ENCODE measurements at regions not wholly inside any gene's neighbourhood (a gene's known extent, or its start where the extent isn't known, plus 50 kb on each side); places are given as distances from the start of the nearest gene placed in this dataset.

DNA sequence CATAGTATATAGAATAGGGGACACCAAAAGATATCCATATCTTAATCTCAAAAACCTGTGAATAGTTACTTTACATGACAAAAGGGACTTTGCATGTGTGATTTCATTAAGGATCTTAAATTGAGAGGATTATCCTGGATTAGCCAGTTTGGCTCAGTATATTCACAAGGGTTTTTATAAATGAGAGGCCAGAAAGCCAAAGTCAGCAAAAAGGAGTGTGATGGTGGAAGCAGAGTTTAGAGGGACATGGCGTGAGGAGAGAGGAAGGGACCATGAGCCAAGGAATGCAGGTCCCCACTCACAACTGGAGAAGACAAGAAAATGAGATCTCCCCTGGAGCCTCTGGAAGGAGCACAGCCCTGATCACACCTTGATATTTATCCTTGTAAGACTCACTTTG lies 648.5 kb upstream of the LCORL start:
- ChIA-PET RAD21 (ENCODE audit: unreplicated experiment) (no interaction called here), POLR2A (no interaction called here), CTCF (no interaction called here), SMC1A (ENCODE audit: uncharacterized antibody, unreplicated experiment) (no interaction called here)
- intact Hi-C loops (cut with micrococcal nuclease; ENCODE audit: unreplicated experiment) (no loop called here), in situ Hi-C loops (cut with MboI) (no loop called here)
- Histone ChIP-seq H4K20me1 (ENCODE audit: control insufficient read depth, insufficient read depth) (no peaks in the 10 kb centered on the region), H3K4me1 (ENCODE audit: control insufficient read depth, insufficient read depth, low read length) (no peaks in the 10 kb centered on the region), H3K9ac (ENCODE audit: control insufficient read depth, insufficient read depth, low read length) (no peak overlapping the region), H3K4me2 (ENCODE audit: control insufficient read depth, insufficient read depth) (no peak overlapping the region), H3K4me3 (no peak overlapping the region), H3K27ac (ENCODE audit: control insufficient read depth, insufficient read depth) (no peak overlapping the region), H3K9me3 (replicated peaks; ENCODE audit: control insufficient read depth, insufficient read depth, low read length) (no peaks in the 10 kb centered on the region), H2AFZ (ENCODE audit: control insufficient read depth, low read depth, low read length) (no peak overlapping the region), H3K36me3 (ENCODE audit: control insufficient read depth in 2 of 2, insufficient read depth in 2 of 2, low read length in 1 of 2) (no peaks in the 10 kb centered on the region), H3K79me2 (ENCODE audit: control insufficient read depth, insufficient read depth, low read length) (no peaks in the 10 kb centered on the region), H3K27me3 (replicated peaks in 1 of 2; ENCODE audit: control insufficient read depth in 2 of 2, insufficient read depth in 2 of 2, low read length in 1 of 2) (no peaks in the 10 kb centered on the region)
- ATAC-seq (no peak), DNase-seq (ENCODE audit: low read depth, low spot score) (no peak), FAIRE-seq (no peak)
- no TSS peak for BruUV-seq (replicated peaks)
- 0% methylated on average over 1 of the region's 1 CpG for WGBS (ENCODE audit: insufficient coverage, insufficient replicate concordance, low lambda C conversion rate, missing lambda C conversion rate)
- no peak for TF ChIP-seq CEBPB (IDR thresholded peaks at IDR 0.05; ENCODE audit: borderline replicate concordance in 1 of 2, low read depth in 2 of 2, low read length in 2 of 2)
- TF ChIP-seq SREBF2 (IDR thresholded peaks at IDR 0.05; ENCODE audit: low read length), result no peak
- TF ChIP-seq, protein P1, sequence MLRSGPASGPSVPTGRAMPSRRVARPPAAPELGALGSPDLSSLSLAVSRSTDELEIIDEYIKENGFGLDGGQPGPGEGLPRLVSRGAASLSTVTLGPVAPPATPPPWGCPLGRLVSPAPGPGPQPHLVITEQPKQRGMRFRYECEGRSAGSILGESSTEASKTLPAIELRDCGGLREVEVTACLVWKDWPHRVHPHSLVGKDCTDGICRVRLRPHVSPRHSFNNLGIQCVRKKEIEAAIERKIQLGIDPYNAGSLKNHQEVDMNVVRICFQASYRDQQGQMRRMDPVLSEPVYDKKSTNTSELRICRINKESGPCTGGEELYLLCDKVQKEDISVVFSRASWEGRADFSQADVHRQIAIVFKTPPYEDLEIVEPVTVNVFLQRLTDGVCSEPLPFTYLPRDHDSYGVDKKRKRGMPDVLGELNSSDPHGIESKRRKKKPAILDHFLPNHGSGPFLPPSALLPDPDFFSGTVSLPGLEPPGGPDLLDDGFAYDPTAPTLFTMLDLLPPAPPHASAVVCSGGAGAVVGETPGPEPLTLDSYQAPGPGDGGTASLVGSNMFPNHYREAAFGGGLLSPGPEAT (IDR thresholded peaks at IDR 0.05; ENCODE audit: low read depth), result no peak
- TF ChIP-seq MEF2A (IDR thresholded peaks at IDR 0.05; ENCODE audit: insufficient read depth, low read depth, low read length), result no peak
- no peak for TF ChIP-seq KLF5 (IDR thresholded peaks at IDR 0.05; ENCODE audit: partially characterized antibody)
- TF ChIP-seq CBX3 (IDR thresholded peaks at IDR 0.05; ENCODE audit: borderline replicate concordance, low read depth), result no peak
- TF ChIP-seq SMARCA5 (IDR thresholded peaks at IDR 0.05), result no peak
- no peak for TF ChIP-seq ZNF24 (IDR thresholded peaks at IDR 0.05)
- no peak for TF ChIP-seq NR2F1 (conservative IDR thresholded peaks at IDR 0.05)
- no peak for TF ChIP-seq GATAD2B (conservative IDR thresholded peaks at IDR 0.05; ENCODE audit: low read depth)
- TF ChIP-seq, protein P2, sequence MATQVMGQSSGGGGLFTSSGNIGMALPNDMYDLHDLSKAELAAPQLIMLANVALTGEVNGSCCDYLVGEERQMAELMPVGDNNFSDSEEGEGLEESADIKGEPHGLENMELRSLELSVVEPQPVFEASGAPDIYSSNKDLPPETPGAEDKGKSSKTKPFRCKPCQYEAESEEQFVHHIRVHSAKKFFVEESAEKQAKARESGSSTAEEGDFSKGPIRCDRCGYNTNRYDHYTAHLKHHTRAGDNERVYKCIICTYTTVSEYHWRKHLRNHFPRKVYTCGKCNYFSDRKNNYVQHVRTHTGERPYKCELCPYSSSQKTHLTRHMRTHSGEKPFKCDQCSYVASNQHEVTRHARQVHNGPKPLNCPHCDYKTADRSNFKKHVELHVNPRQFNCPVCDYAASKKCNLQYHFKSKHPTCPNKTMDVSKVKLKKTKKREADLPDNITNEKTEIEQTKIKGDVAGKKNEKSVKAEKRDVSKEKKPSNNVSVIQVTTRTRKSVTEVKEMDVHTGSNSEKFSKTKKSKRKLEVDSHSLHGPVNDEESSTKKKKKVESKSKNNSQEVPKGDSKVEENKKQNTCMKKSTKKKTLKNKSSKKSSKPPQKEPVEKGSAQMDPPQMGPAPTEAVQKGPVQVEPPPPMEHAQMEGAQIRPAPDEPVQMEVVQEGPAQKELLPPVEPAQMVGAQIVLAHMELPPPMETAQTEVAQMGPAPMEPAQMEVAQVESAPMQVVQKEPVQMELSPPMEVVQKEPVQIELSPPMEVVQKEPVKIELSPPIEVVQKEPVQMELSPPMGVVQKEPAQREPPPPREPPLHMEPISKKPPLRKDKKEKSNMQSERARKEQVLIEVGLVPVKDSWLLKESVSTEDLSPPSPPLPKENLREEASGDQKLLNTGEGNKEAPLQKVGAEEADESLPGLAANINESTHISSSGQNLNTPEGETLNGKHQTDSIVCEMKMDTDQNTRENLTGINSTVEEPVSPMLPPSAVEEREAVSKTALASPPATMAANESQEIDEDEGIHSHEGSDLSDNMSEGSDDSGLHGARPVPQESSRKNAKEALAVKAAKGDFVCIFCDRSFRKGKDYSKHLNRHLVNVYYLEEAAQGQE (IDR thresholded peaks at IDR 0.05; ENCODE audit: low read depth, low read length), result no peak
- no peak for TF ChIP-seq CEBPZ (IDR thresholded peaks at IDR 0.05; ENCODE audit: low read depth, low read length)
- no peak for TF ChIP-seq MXI1 (IDR thresholded peaks at IDR 0.05; ENCODE audit: low read depth, low read length)
- no peak for TF ChIP-seq E4F1 (IDR thresholded peaks at IDR 0.05; ENCODE audit: borderline replicate concordance, partially characterized antibody)
- no peak for TF ChIP-seq HDAC6 (IDR thresholded peaks at IDR 0.05; ENCODE audit: unreplicated experiment)

All from GM12878 (cell line).